GM19035 (cell line): ENCODE measurements at regions not wholly inside any gene's neighbourhood (a gene's known extent, or its start where the extent isn't known, plus 50 kb on each side); places are given as distances from the start of the nearest gene placed in this dataset.

Experiments
- ATAC-seq: cut with Tn5 transposase; IDR thresholded peaks from one replicate; pipeline ENCODE4 v1.9.1; 2021; ENCODE audit not compliant: unreplicated experiment

DNA sequence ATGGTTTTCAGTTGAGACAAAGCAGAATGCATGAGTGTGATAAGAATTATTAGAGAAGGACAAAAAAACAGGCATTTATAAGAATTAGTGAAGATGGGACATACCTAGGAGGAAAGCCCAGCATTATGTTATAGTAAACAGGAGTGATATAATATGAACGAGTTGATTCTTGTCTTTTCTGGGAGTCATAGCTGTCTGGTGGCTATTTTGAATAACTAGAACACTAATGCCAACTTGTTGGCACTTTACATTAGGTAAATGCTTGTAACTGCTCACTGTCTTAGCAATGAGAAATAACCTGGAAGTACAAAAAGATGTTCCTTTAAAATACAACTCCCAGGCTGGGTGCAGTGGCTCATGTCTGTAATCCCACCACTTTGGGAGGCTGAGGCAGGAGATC lies 540.8 kb upstream of the SPHKAP start:
- ATAC-seq: no peak

DNA sequence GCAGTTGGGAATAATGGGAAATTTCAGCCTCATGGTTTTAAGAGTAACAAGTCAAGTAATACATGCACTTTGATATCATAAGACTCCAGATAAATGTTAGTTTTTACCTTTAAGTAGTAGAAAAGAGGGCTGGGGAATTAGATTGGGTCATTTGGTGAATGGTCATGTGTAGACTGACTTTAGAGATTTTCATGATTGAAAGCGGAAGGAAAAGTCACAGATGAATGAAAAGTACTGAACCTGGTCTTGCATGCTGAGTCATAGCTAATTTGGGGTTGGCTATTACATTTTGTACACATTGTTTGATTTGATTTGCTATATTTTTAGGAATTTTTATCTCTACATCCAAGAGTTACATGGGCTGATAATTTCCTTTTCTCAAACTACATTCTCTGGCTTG lies 539.4 kb upstream of the SPHKAP start:
- no peak for ATAC-seq

DNA sequence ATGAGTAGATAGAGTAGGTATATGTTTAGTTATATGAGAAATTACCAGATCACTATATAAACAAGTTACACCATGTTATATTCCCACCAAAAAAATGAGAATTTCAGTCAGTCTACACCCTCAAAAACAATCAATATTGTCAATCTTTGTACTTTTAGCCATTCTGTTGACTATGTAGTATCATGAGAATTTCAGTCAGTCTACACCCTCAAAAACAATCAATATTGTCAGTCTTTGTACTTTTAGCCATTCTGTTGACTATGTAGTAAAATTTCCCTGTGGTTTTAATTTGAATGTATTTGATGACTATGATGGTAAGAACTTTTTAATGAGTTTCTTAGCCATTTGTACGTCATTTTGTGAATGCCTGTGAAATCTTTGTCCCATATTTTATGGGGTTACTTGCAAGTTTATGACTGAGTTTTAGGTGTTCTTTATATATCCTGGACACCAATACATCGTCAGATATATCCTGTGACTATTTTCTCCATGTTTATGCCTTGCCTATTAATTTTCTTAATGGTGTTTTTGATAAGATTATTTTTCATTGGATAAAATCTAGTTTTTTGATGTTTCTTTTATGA lies 528.4 kb upstream of the SPHKAP start:
- no peak for ATAC-seq

DNA sequence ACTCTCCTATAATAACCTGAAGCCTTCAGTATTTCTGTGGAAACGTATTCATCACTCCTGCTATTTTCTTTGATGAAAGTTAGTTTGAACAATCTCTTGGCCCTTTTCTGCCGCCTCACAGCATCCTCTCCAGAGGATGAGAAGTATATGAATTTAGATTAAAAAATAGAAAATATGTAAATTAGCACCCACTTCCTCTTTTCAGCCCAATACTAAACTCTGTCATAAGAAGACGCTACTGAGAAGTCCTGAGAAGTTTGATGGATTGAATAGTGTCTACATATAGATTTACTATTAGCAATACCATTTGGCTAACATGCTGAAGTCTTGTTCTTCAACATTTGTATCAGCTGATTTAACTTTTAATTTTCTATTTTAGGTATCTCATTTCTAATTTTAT lies 526.4 kb upstream of the SPHKAP start:
- no peak for ATAC-seq

DNA sequence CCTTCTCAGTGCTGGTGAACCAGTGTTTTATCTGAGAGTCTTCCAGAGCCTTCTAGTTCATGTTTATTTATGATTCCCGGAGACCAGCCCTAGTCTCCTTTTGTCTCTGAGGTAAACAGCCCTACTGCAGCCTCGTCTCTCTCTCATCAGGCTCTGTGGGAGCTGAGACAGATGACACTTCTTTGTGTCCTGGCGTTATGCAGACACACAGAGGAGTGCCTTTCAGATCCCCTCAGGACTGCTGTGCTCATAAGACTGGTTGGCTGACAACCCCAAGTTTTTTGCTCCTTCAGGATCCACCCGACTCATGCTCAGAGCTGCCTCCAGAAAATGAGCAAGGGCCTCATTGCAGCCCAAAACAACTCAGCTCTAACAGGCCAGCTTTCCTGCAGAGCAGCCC lies 523.8 kb upstream of the SPHKAP start:
- ATAC-seq: no peak

DNA sequence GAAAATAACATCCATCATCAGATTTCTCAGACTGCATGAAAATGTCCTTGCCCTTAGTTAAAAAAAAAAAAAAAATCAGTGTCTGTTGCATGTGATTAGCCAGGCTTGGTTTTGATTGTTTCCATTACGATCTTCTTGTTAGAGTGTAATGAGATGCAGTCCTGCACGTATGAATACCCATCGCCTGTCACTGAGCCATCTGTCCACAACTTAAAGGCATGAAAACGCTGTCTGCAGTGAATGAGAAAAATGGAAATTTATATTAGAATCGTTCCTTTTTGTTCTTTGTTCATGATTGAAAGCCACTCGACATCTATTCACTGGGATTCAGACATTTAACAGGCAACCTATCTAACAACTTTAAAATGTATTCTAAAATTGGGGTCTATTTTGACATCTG lies 521.7 kb upstream of the SPHKAP start:
- no peak for ATAC-seq

DNA sequence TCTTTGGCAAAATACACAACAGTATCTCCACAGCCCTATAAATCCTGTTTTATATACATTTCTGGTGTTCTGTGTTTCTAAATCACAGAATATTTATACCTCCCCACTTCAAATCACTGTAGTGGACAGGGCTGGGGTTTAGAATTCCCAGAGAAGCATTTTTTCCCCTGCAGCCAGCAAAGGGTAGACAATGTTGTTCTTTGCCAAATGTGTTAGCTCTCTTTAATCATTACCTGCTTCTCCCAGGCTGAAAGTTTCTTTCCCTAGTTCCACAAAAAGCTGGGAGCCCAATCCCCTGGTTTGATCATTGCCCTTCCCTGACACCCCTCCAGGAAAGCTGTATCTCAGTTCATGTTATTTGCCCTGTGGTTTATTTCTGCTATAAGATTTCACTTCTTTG lies 520.0 kb upstream of the SPHKAP start:
- ATAC-seq: no peak

DNA sequence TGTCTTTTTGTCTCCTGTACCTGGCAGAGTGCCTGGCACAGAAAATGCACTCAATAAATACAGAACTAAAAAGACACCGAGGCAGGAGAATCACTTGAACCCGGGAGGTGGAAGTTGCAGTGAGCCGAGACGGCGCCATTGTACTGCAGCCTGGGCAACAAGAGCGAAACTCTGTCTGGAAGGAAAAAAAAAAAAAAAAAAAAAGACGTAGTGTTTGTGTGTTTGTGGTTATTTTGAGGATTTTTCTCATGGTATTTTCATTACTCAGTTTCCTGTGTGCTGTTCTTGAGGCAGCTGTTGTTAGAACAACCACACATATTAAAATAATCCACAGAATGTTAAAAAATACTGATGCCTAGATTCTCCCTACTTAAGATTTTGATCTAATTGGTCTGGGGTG lies 519.2 kb upstream of the SPHKAP start:
- ATAC-seq: no peak

DNA sequence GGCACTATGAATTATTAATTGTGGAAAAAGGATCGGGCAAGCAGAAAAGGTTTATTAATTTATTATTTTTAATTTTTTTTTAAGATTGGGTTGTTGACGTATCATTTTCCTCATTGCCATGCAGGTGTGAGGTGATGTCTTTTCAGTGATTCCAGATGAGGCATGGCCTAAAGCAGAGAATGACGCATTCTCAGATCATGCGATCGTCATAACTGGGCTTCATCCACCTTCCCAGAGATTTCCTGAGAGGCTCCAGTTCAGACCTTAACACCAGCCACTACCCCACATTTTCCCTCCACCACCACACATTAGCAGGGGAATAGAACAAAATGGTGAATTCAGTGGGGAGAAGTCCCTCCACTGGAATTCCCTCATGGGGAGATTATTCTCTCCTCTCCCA lies 518.4 kb upstream of the SPHKAP start:
- ATAC-seq: no peak

DNA sequence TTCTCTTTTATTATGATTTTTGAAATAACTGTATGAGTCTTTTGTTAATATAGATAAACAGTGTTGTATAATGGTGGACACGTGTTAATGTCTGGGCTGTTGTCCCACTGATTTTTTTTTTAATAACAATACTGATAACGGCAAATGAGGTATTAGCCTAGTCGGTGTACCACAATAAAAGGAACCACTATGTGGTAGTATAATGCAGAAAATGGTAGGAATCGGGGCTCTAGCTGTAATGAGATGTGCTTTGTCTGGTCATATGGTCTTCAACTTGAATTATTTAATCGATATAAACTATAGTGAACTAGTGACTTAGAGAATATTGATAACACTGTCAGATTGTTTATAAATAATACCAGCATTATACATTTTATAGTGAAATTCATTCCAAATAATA lies 517.9 kb upstream of the SPHKAP start:
- ATAC-seq: no peak

DNA sequence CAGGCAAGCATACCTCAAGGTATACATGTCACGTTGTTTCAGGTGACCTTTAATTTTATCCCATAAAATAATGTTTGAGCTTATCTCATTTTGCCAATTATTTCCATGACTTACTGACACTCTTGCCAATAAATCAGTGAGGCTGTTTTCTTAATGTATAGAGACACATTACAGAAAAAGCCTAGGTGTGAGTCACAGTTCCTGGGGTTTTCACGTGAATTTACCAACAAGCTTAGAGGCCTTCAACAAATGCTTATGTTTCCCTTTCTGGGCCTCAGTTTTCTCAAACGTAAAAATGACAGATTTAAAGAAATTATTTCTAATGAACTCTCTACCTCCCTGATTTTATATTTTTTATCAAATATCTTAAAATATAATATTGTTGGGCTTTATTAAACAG lies 517.5 kb upstream of the SPHKAP start:
- ATAC-seq: no peak

DNA sequence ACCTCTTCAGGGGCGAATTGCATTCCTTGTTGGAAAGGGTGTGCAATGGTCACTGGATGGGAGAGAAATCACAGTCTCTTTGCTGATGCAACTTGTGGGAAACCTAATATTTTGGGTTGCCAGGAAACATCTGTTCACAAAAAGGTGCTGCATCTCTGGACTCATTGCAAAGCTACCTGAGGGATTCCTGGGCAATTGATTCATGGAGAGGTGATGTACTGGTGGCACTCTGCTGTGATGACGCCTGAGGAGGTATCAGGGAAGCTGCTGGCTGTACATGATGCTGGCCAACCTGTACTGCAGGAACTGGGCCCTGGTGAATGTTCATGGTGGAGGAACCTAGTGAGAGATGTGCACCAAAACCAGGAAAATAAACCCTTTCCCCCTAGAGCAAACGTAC lies 516.0 kb upstream of the SPHKAP start:
- ATAC-seq: no peak

DNA sequence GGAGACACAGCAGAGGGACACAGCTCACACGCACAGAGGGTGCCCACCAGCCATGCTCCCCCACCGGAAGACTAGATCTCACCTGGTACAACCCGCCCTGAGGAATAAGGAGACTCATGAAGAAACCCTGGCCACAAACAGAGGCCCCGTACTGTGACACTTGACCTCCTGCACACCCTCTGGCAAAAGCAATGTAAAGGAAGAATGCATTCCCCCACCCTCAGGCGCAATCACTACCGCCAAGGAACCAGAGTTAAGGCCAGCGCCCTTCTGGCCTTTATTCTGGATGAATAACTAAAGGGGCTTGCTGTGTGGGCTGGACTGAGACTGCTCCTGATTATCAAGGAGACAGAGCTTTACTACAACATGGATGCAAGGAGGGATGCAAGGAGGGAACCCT lies 509.2 kb upstream of the SPHKAP start:
- ATAC-seq: no peak

DNA sequence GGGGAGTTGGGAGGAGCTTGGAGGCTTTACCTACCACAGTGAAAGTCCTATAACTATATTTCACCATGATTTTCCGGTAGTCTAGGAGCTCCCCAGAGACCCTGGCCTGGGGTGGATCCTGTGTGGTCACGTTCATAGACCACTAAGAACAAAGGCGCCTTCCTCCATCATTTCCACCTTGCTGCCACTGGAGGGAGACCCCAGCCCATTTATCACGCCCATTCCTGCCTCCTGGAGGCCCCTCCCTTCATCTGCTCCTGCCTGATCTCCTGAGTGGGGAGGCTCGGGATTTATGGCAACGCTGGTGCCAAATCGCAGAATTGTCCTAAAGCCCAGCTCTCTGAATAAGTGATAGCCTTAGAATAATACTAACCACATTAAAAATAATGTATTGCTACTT lies 507.6 kb upstream of the SPHKAP start:
- no peak for ATAC-seq

DNA sequence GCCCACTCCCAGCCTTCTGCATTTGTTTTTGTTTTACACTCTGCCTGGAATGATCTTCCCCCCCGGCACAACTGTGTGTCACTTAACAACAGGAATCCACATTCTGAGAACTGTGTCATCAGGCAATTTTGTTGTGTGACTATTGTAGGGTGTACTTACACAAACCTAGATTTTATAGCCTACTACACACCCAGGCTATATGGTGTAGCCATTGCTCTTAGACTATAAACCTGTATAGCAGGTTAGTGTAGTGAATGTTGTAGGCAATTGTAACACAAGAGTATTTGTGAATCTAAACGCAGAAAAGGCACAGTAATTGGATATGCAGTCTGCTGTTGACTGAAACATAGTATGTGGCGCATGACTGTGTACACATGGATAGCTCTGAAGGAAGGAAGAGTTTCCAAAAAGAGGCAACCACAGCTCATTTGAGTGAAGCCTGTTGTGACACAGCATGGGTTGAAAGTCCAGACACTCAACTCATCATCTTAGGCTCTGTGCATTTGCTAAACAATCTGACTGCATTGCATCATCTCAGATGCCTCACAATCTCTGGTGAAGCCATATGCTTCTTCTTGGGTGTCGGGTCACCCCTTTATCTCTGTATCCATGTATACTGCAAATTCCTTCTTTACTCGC lies 506.6 kb upstream of the SPHKAP start:
- no peak for ATAC-seq

DNA sequence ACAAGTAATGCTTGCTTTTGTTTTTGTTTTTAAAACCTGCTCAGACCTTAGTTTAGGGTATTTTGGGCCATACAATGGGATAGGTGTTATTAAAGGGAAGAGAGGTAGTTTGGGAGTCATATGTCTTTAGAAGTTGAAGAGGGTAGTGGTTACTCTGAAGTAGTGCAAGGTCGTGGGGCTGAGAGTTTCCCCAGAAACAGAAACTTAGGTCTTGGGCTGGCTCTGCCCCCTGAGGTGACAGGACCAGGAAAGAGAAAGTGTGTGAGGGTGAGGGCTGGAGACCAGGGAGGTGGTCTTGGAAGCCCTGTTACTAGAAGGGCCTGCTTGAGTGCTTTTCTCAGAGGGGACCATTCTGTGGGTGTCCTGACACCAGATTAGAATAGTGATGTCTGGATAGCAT lies 500.5 kb upstream of the SPHKAP start:
- no peak for ATAC-seq

DNA sequence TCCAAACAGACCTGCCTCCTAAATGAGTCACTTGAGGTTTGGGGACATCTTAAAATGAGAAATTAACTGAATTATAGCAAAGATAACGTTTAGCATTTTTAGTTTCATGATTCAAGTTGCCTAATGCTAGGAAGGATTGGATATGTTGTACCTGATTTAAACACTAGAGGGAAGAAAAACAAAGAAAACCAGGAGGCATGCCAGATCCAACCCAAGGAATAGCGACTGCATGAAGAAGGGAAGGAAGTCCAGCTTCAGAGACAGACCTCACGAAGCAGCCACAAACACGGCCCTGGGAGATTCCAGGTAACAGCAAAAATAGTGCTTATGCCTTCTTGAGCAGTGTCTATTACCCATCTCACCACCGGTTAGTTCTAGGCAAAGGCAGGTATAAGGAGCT lies 499.9 kb upstream of the SPHKAP start:
- ATAC-seq: no peak

DNA sequence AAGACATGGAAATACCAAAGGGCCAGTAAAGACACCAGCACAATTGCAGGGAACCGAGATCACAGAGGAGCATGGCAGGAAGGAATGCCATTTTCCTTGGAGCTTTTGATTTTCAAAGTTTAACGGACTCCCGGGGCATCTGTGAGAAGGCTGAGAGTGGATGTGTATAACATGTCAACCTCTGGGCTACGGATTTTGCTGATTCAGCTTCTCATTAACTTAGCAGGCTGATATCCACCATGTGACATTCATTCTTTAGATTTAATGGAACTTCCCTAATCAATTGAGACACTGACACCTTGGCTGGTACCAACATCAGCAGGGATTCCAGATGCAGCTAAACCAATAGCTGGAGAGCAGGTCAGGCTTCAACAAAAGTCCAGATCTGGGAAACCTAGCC lies 496.6 kb upstream of the SPHKAP start:
- ATAC-seq: no peak

DNA sequence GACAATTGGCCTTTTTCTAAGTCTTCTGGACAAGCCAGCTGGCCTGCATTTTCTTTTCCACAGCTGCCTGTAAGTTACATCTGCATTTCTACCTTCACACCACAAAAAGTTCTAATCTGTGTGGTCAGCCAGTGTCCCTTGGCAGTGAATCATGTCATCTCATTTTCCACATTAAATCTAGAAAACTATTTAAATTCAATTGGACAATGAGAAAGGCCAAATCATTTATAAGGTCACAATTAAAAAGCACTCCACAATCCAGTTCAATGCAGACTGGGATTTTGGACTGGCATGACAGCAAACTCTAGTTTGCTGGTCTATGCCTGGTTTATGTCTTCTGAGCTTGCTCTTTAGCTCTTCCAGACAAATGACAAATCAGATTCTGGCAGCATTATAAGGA lies 494.2 kb upstream of the SPHKAP start:
- ATAC-seq: no peak

DNA sequence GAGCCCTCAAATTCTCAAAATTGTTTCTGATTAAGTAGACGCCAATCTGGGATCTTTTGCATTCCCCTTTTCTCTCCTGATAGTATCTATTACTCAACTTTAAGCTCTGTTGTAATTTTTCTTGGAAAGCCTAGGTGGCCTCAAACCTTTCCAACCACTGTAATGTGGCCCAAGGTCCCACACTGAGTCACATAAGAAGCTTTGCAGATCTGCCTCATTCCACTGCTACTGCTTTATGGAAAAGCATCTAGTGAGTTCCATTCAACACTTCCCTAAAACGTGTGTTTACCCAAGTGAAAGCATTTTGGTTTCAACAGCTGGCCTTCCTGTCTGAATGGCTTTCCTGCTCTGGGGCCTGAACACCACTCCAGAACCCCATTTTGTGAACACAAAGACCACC lies 493.6 kb upstream of the SPHKAP start:
- ATAC-seq: no peak

DNA sequence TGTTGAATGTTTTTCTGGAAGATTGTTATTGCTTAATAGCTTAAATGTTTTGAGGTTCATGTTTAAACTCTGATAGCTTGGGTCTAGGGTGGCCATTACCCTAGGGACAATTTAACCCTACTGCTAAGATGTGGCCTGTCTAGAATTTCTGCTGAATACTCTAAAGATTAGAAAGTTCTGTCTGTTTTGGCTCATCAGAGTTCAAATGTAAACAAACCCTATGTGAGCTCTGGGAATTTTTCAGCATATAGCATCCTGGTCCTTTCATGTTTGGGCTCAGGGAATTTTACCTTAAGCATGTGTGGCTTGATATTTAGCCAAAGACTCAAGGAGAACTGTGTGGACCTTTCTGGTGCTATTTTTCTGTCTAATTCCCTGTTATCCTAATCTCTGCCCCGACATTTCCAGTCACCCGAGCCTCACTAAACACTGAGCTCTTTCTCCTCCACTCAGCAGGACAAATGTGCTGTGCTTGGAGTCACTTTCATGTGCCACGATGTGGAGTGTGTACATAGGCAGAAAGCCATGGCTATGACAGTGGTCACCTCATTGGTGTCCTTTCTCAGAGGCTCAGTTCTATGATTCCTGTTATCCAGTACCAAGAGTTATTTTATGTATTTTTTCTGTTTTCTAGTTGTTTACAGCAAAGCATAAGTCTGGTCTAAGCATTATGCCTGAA lies 492.5 kb upstream of the SPHKAP start:
- no peak for ATAC-seq

DNA sequence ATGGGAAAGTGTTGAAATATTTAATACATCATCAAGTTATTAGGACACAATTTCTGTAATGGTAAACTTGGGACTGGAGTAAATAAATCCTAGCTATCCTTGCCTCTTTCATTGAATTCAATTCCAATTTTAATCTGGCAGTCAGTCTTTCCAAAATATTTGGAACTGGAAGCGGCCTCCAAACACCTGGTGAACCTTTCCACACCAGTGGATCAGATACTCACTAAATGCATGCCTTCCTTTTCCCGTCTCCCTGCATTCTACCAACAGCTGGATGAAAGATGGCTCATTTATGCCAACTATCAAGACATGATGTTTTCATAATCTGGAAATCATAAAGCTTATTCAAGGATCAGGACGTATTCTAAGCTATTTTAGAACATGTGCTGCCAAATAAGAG lies 488.2 kb upstream of the SPHKAP start:
- ATAC-seq: no peak

DNA sequence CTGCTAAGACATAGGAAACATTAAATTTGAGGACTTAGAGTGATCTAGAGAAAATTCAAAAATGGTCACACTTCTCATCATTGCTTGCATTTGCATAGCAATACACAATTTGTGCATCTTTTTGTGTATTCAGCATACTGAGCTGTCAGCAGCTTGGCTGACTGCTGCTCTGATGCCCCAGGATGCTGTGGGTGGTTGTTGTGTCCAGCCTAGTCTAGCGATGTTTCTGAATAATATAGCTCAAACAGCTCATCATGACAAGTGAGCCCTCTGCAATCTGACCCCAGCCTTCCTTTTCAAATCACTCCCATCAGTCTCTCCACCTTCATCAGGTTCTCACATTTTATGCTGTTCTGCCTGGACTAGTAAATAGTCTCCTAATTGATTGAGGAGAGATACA lies 483.7 kb upstream of the SPHKAP start:
- ATAC-seq: no peak
